ENCODE measurements at regions not wholly inside any gene's neighbourhood (a gene's known extent, or its start where the extent isn't known, plus 50 kb on each side); places are given as distances from the start of the nearest gene placed in this dataset.
A peak's percentile ranks its signal among the peaks of the same experiment; 100 is the strongest.

- DNase-seq (ENCODE audit: low spot score in 2 of 2) (no peak), ATAC-seq (peak; percentile 73)
- peak overlapping the region; percentile 64 for H3K4me3 Mint-ChIP-seq
- H3K4me1 Mint-ChIP-seq, result peaks cover 38% of the 10 kb centered on the region
- peak overlapping the region; percentile 33 for H3K27ac Mint-ChIP-seq
- peaks cover 6% of the 10 kb centered on the region for H3K9me3 Mint-ChIP-seq
- no peaks in the 10 kb centered on the region for H3K36me3 Mint-ChIP-seq
Observed at GRCh38 chr10:60728056-60728455, 50.2 kb upstream of the CDK1 start.

- no peaks in the 10 kb centered on the region for H3K36me3 Mint-ChIP-seq
- H3K4me1 Mint-ChIP-seq, result peaks cover 27% of the 10 kb centered on the region
- ATAC-seq, result no peak
- no peak for DNase-seq (ENCODE audit: low spot score in 2 of 2)
- peak overlapping the region; percentile 64 for H3K4me3 Mint-ChIP-seq
- H3K27ac Mint-ChIP-seq, result no peak overlapping the region
- H3K9me3 Mint-ChIP-seq, result peaks cover 6% of the 10 kb centered on the region
Observed at GRCh38 chr10:60726257-60726656, 52.0 kb upstream of the CDK1 start.

GRCh38 chr10:60722623-60723022 lies 55.7 kb upstream of the CDK1 start:
- no peaks in the 10 kb centered on the region for H3K36me3 Mint-ChIP-seq
- H3K9me3 Mint-ChIP-seq, result peaks cover 6% of the 10 kb centered on the region
- DNase-seq (ENCODE audit: low spot score in 2 of 2) (no peak), ATAC-seq (no peak)
- no peak overlapping the region for H3K4me3 Mint-ChIP-seq
- H3K27ac Mint-ChIP-seq, result no peak overlapping the region
- peaks cover 13% of the 10 kb centered on the region for H3K4me1 Mint-ChIP-seq

GRCh38 chr10:60719721-60720120 lies 58.6 kb upstream of the CDK1 start:
- peaks cover 3% of the 10 kb centered on the region for H3K9me3 Mint-ChIP-seq
- no peak for ATAC-seq
- no peak overlapping the region for H3K27ac Mint-ChIP-seq
- DNase-seq (ENCODE audit: low spot score in 2 of 2), result no peak
- H3K4me3 Mint-ChIP-seq, result no peak overlapping the region
- peaks cover 1% of the 10 kb centered on the region for H3K4me1 Mint-ChIP-seq
- no peaks in the 10 kb centered on the region for H3K36me3 Mint-ChIP-seq

- Mint-ChIP-seq H3K36me3 (no peaks in the 10 kb centered on the region), H3K9me3 (no peaks in the 10 kb centered on the region), H3K4me1 (peaks cover 8% of the 10 kb centered on the region), H3K4me3 (no peak overlapping the region), H3K27ac (no peak overlapping the region)
- no peak for ATAC-seq
- no peak for DNase-seq (ENCODE audit: low spot score in 2 of 2)
Observed at GRCh38 chr10:60718886-60719285, 59.4 kb upstream of the CDK1 start.

GRCh38 chr10:60717852-60718251 lies 60.4 kb upstream of the CDK1 start:
- Mint-ChIP-seq H3K9me3 (no peaks in the 10 kb centered on the region), H3K27ac (no peak overlapping the region), H3K36me3 (no peaks in the 10 kb centered on the region), H3K4me1 (peaks cover 13% of the 10 kb centered on the region), H3K4me3 (no peak overlapping the region)
- ATAC-seq (peak; percentile 58), DNase-seq (ENCODE audit: low spot score in 2 of 2) (no peak)

- Mint-ChIP-seq H3K27ac (peak overlapping the region; percentile 69), H3K4me1 (peaks cover 13% of the 10 kb centered on the region), H3K36me3 (no peaks in the 10 kb centered on the region), H3K9me3 (no peaks in the 10 kb centered on the region), H3K4me3 (peak overlapping the region; percentile 39)
- no peak for DNase-seq (ENCODE audit: low spot score in 2 of 2)
- ATAC-seq, result peak; percentile 82
Observed at GRCh38 chr10:60714233-60714632, 64.0 kb upstream of the CDK1 start.

GRCh38 chr10:60711496-60711895 lies 66.8 kb upstream of the CDK1 start:
- peaks cover 27% of the 10 kb centered on the region for H3K4me1 Mint-ChIP-seq
- no peak overlapping the region for H3K4me3 Mint-ChIP-seq
- DNase-seq (ENCODE audit: low spot score in 2 of 2) (no peak), ATAC-seq (no peak)
- H3K9me3 Mint-ChIP-seq, result no peaks in the 10 kb centered on the region
- H3K36me3 Mint-ChIP-seq, result no peaks in the 10 kb centered on the region
- no peak overlapping the region for H3K27ac Mint-ChIP-seq

GRCh38 chr10:60710041-60710440 lies 68.2 kb upstream of the CDK1 start:
- DNase-seq (ENCODE audit: low spot score in 2 of 2), result no peak
- Mint-ChIP-seq H3K4me1 (peaks cover 39% of the 10 kb centered on the region), H3K9me3 (no peaks in the 10 kb centered on the region), H3K27ac (no peak overlapping the region), H3K4me3 (no peak overlapping the region), H3K36me3 (no peaks in the 10 kb centered on the region)
- ATAC-seq, result peak; percentile 34

- Mint-ChIP-seq H3K36me3 (no peaks in the 10 kb centered on the region), H3K9me3 (no peaks in the 10 kb centered on the region), H3K4me1 (peaks cover 35% of the 10 kb centered on the region), H3K4me3 (no peak overlapping the region), H3K27ac (peak overlapping the region; percentile 48)
- ATAC-seq (peak; percentile 73), DNase-seq (ENCODE audit: low spot score in 2 of 2) (no peak)
Observed at GRCh38 chr10:60708666-60709065, 69.6 kb upstream of the CDK1 start.

- Mint-ChIP-seq H3K36me3 (no peaks in the 10 kb centered on the region), H3K27ac (no peak overlapping the region), H3K9me3 (no peaks in the 10 kb centered on the region), H3K4me1 (peaks cover 33% of the 10 kb centered on the region), H3K4me3 (no peak overlapping the region)
- DNase-seq (ENCODE audit: low spot score in 2 of 2) (no peak), ATAC-seq (no peak)
Observed at GRCh38 chr10:60707841-60708240, 70.4 kb upstream of the CDK1 start.

GRCh38 chr10:60706146-60706545 lies 72.1 kb upstream of the CDK1 start:
- no peaks in the 10 kb centered on the region for H3K36me3 Mint-ChIP-seq
- H3K27ac Mint-ChIP-seq, result no peak overlapping the region
- no peak overlapping the region for H3K4me3 Mint-ChIP-seq
- DNase-seq (ENCODE audit: low spot score in 2 of 2), result no peak
- peaks cover 33% of the 10 kb centered on the region for H3K4me1 Mint-ChIP-seq
- no peak for ATAC-seq
- H3K9me3 Mint-ChIP-seq, result no peaks in the 10 kb centered on the region

GRCh38 chr10:60705376-60705775 lies 72.9 kb upstream of the CDK1 start:
- Mint-ChIP-seq H3K4me3 (no peak overlapping the region), H3K36me3 (no peaks in the 10 kb centered on the region), H3K4me1 (peaks cover 33% of the 10 kb centered on the region), H3K27ac (no peak overlapping the region), H3K9me3 (no peaks in the 10 kb centered on the region)
- DNase-seq (ENCODE audit: low spot score in 2 of 2) (no peak), ATAC-seq (no peak)

- ATAC-seq, result no peak
- DNase-seq (ENCODE audit: low spot score in 2 of 2), result no peak
- H3K9me3 Mint-ChIP-seq, result no peaks in the 10 kb centered on the region
- no peak overlapping the region for H3K27ac Mint-ChIP-seq
- no peak overlapping the region for H3K4me3 Mint-ChIP-seq
- H3K36me3 Mint-ChIP-seq, result no peaks in the 10 kb centered on the region
- peaks cover 33% of the 10 kb centered on the region for H3K4me1 Mint-ChIP-seq
Observed at GRCh38 chr10:60704471-60704870, 73.8 kb upstream of the CDK1 start.

- ATAC-seq (peak; percentile 37), DNase-seq (ENCODE audit: low spot score in 2 of 2) (no peak)
- H3K4me1 Mint-ChIP-seq, result peaks cover 27% of the 10 kb centered on the region
- H3K4me3 Mint-ChIP-seq, result no peak overlapping the region
- H3K9me3 Mint-ChIP-seq, result no peaks in the 10 kb centered on the region
- no peaks in the 10 kb centered on the region for H3K36me3 Mint-ChIP-seq
- H3K27ac Mint-ChIP-seq, result no peak overlapping the region
Observed at GRCh38 chr10:60703266-60704041, 74.8 kb upstream of the CDK1 start.

GRCh38 chr10:60687679-60688078 lies 90.6 kb upstream of the CDK1 start:
- H3K4me1 Mint-ChIP-seq, result no peaks in the 10 kb centered on the region
- no peak overlapping the region for H3K27ac Mint-ChIP-seq
- DNase-seq (ENCODE audit: low spot score in 2 of 2), result no peak
- no peak overlapping the region for H3K4me3 Mint-ChIP-seq
- no peaks in the 10 kb centered on the region for H3K36me3 Mint-ChIP-seq
- ATAC-seq, result no peak
- H3K9me3 Mint-ChIP-seq, result peaks cover 2% of the 10 kb centered on the region

Data from stimulated activated effector memory CD8-positive, alpha-beta T cell treated with anti-CD3 and anti-CD28 coated beads, Interleukin-12 subunit alpha, Interleukin-12 subunit beta, amount 100 ng/mL, for 72 hours (primary cell).